ENCODE measurements at regions not wholly inside any gene's neighbourhood (a gene's known extent, or its start where the extent isn't known, plus 50 kb on each side); places are given as distances from the start of the nearest gene placed in this dataset.
A peak's percentile ranks its signal among the peaks of the same experiment; 100 is the strongest.

DNA sequence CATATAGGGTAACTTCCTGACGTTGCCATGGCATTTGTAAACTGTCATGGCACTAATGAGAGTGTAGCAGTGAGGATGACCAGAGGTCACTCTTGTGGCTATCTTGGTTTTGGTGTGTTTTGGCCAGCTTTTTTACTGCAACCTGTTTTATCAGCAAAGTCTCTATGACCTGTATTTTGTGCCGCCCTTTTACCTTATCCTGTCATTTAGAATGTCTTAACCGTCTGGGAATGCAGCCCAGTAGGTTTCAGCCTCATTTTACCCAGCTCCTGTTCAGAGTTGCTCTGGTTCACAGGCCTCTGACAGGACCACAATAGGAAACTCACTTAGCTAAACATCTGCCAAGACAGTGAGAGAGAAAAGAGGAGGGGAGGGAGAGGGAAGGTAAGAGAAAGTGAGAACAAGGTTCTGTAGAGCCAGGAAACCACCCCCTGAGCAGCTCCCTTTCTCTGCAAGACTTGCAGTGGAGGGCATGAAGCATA is 64.8 kb upstream of the PLEKHG3 start:
- no peaks in the 10 kb centered on the region for H3K36me3 ChIP-seq
- no peak overlapping the region for H3K4me3 ChIP-seq
- H3K27ac ChIP-seq, result no peak overlapping the region
- H3K9me3 ChIP-seq, result peaks cover 0 to 6% (median 0%) of the 10 kb centered on the region in 8 donors
- 69 to 84% (median 72%) methylated on average over 3 of the region's 3 CpGs for WGBS, 5 donors
- no peak for DNase-seq
- intact Hi-C loops (cut with DNase I; ENCODE audit: low total_unique reads), result no loop called here
- TF ChIP-seq POLR2A (IDR thresholded peaks at IDR 0.05), result no peak
- TF ChIP-seq, protein P1, sequence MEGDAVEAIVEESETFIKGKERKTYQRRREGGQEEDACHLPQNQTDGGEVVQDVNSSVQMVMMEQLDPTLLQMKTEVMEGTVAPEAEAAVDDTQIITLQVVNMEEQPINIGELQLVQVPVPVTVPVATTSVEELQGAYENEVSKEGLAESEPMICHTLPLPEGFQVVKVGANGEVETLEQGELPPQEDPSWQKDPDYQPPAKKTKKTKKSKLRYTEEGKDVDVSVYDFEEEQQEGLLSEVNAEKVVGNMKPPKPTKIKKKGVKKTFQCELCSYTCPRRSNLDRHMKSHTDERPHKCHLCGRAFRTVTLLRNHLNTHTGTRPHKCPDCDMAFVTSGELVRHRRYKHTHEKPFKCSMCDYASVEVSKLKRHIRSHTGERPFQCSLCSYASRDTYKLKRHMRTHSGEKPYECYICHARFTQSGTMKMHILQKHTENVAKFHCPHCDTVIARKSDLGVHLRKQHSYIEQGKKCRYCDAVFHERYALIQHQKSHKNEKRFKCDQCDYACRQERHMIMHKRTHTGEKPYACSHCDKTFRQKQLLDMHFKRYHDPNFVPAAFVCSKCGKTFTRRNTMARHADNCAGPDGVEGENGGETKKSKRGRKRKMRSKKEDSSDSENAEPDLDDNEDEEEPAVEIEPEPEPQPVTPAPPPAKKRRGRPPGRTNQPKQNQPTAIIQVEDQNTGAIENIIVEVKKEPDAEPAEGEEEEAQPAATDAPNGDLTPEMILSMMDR (IDR thresholded peaks at IDR 0.05 in 8 of 11, conservative IDR thresholded peaks at IDR 0.05 in 3 of 11), result no peak
- no peak for TF ChIP-seq POLR2AphosphoS5 (IDR thresholded peaks at IDR 0.05)
- no peaks in the 10 kb centered on the region for H3K27me3 ChIP-seq (replicated peaks in 1 of 7)
- peaks cover 7 to 14% (median 8%) of the 10 kb centered on the region in 6 donors for H3K4me1 ChIP-seq

DNA sequence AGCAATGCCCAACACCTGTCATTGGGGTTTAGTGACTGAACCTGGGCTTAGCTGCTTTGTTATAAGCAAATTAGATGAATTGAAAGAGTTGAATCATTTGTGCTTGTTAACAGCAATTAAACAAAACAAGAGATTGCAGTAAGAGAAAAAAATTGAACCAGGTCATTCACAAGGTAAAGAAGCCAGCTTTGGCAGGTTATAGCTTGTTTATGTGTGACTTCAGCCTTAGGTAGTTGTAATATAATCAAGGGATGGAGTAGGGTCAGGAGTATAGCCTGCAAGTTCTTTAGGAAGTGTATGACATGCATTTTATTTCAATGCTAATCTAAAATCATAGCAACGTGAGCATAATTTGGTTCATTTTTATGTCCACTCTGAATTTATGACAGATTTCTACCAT is 63.4 kb upstream of the PLEKHG3 start:
- no peaks in the 10 kb centered on the region for H3K36me3 ChIP-seq
- TF ChIP-seq, protein P1 (IDR thresholded peaks at IDR 0.05 in 8 of 11, conservative IDR thresholded peaks at IDR 0.05 in 3 of 11), result no peak
- TF ChIP-seq POLR2A (IDR thresholded peaks at IDR 0.05) (no peak), POLR2AphosphoS5 (IDR thresholded peaks at IDR 0.05) (no peak)
- no peak overlapping the region for H3K4me3 ChIP-seq
- DNase-seq, result no peak
- 83 to 98% (median 94%) methylated on average over 1 of the region's 1 CpG for WGBS, 5 donors
- intact Hi-C loops (cut with DNase I; ENCODE audit: low total_unique reads), result no loop called here
- H3K9me3 ChIP-seq, result peaks cover 0 to 6% (median 0%) of the 10 kb centered on the region in 8 donors
- no peaks in the 10 kb centered on the region for H3K27me3 ChIP-seq (replicated peaks in 1 of 7)
- H3K27ac ChIP-seq, result no peak overlapping the region
- H3K4me1 ChIP-seq, result peaks cover 7 to 14% (median 8%) of the 10 kb centered on the region in 6 donors

DNA sequence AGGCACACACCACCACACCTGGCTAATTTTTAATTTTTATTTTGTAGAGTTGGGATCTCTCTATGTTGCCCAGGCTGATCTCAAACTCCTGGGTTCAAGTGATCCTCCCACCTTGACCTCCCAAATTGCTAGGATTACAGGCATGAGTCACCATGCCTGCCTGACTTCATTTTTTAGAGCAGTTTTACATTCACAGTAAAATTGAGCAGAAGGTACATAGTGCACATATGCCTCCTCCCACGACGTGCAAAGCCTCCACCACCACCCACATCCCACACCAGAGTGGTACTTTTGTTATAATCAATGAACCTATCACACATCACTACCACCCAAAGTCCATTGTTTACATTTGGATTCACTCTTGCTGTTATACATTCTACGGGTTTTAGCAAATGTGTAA is 62.5 kb upstream of the PLEKHG3 start:
- no peak overlapping the region for H3K27ac ChIP-seq
- DNase-seq, result no peak
- peaks cover 2 to 8% (median 3%) of the 10 kb centered on the region in 6 donors for H3K4me1 ChIP-seq
- peaks cover 0 to 6% (median 0%) of the 10 kb centered on the region in 8 donors for H3K9me3 ChIP-seq
- WGBS, 5 donors, result 78 to 94% (median 83%) methylated on average over 3 of the region's 3 CpGs
- H3K4me3 ChIP-seq, result no peak overlapping the region
- no peaks in the 10 kb centered on the region for H3K36me3 ChIP-seq
- intact Hi-C loops (cut with DNase I; ENCODE audit: low total_unique reads), result no loop called here
- TF ChIP-seq, protein P1 (IDR thresholded peaks at IDR 0.05 in 8 of 11, conservative IDR thresholded peaks at IDR 0.05 in 3 of 11), result no peak
- TF ChIP-seq POLR2A (IDR thresholded peaks at IDR 0.05) (no peak), POLR2AphosphoS5 (IDR thresholded peaks at IDR 0.05) (no peak)
- H3K27me3 ChIP-seq (replicated peaks in 1 of 7), result no peaks in the 10 kb centered on the region

DNA sequence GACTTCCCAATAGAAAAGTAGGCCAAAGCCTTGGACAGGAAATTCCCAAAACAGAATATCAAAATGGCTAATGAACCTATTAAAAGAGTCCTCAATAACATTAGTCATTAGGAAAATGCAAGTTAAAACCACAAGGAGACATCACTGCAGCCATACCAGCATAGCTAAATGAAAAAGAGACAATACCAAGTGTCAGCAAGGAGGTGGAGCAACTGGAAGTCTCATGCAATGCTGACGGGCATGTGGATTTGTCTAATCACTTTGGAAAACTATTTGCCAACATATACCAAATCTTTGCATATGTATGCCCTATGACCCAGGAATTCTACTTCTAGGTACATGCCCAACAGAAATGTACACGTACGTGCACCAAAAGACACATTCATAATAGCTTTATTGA is 60.5 kb upstream of the PLEKHG3 start:
- 82 to 99% (median 94%) methylated on average over 3 of the region's 3 CpGs for WGBS, 5 donors
- intact Hi-C loops (cut with DNase I; ENCODE audit: low total_unique reads), result no loop called here
- H3K9me3 ChIP-seq, result peaks cover 0 to 6% (median 0%) of the 10 kb centered on the region in 8 donors
- H3K4me3 ChIP-seq, result no peak overlapping the region
- DNase-seq, result no peak
- no peaks in the 10 kb centered on the region for H3K27me3 ChIP-seq (replicated peaks in 1 of 7)
- no peaks in the 10 kb centered on the region for H3K36me3 ChIP-seq
- peak overlapping the region in 2 of 8 donors; percentile 75 to 76 for H3K27ac ChIP-seq
- no peak for TF ChIP-seq POLR2AphosphoS5 (IDR thresholded peaks at IDR 0.05)
- TF ChIP-seq POLR2A (IDR thresholded peaks at IDR 0.05), result no peak
- no peaks in the 10 kb centered on the region for H3K4me1 ChIP-seq

Data from spleen (tissue), 11 donors.